Stimulated activated naive CD8-positive, alpha-beta T cell treated with anti-CD3 and anti-CD28 coated beads, Interleukin-15, Interleukin-2, amounts not matched to agents 100 U/mL and 50 U/mL, for 24 hours (primary cell): ENCODE measurements at regions not wholly inside any gene's neighbourhood (a gene's known extent, or its start where the extent isn't known, plus 50 kb on each side); places are given as distances from the start of the nearest gene placed in this dataset.
"Not testable (repeated sequence)": the region's sequence is repeated elsewhere in the genome, so short reads cannot be mapped to it uniquely, and the experiment has no call there.

ENCODE experiments used
- ATAC-seq: fragments of 150-1000 bp; cut with Tn5 transposase; one replicate; pipeline ENCODE4 v1.10.0; 2021
- DNase-seq: peaks from one replicate; pipeline ENCODE4 v3.0.0; 2021

GRCh38 chr12:28987538-28988324, 161.3 kb upstream of the FAR2 start:
- no peak for DNase-seq
- ATAC-seq, result no peak

GRCh38 chr12:28988325-28988704, 160.8 kb upstream of the FAR2 start:
- DNase-seq (no peak), ATAC-seq (no peak)

GRCh38 chr12:28991626-28992025, 157.5 kb upstream of the FAR2 start:
- ATAC-seq, result no peak
- DNase-seq, result no peak

GRCh38 chr12:28993720-28994119, 155.4 kb upstream of the FAR2 start:
- no peak for DNase-seq
- ATAC-seq, result no peak

GRCh38 chr12:28994179-28994715, 154.8 kb upstream of the FAR2 start:
- DNase-seq (no peak), ATAC-seq (no peak)

- no peak for ATAC-seq
- no peak for DNase-seq
Measured at GRCh38 chr12:28996688-28997087, 152.4 kb upstream of the FAR2 start.

GRCh38 chr12:28998662-28999120, 150.4 kb upstream of the FAR2 start:
- ATAC-seq (no peak), DNase-seq (no peak)

- DNase-seq, result no peak
Measured at GRCh38 chr12:29004066-29004935, 144.8 kb upstream of the FAR2 start.

GRCh38 chr12:29004936-29005304, 144.2 kb upstream of the FAR2 start:
- ATAC-seq (no peak), DNase-seq (no peak)

More at GRCh38 chr12:29004066-29004935, 144.8 kb upstream of the FAR2 start:
- ATAC-seq, result no peak

GRCh38 chr12:29008786-29009185, 140.3 kb upstream of the FAR2 start:
- DNase-seq, result no peak
- ATAC-seq, result no peak

- DNase-seq, result no peak
- no peak for ATAC-seq
Measured at GRCh38 chr12:29012673-29013072, 136.4 kb upstream of the FAR2 start.

GRCh38 chr12:29017532-29017931, 131.5 kb upstream of the FAR2 start:
- not testable (repeated sequence) for DNase-seq, ATAC-seq

GRCh38 chr12:29023436-29024076, 125.5 kb upstream of the FAR2 start:
- DNase-seq (no peak), ATAC-seq (no peak)

GRCh38 chr12:29024117-29024516, 125.0 kb upstream of the FAR2 start:
- no peak for DNase-seq
- no peak for ATAC-seq

- no peak for ATAC-seq
- DNase-seq, result no peak
Measured at GRCh38 chr12:29025937-29026336, 123.1 kb upstream of the FAR2 start.

GRCh38 chr12:29026419-29026818, 122.7 kb upstream of the FAR2 start:
- no peak for DNase-seq
- peak; percentile 28 for ATAC-seq

GRCh38 chr12:29029484-29029883, 119.6 kb upstream of the FAR2 start:
- ATAC-seq, DNase-seq: not testable (repeated sequence)

- DNase-seq (no peak), ATAC-seq (no peak)
Measured at GRCh38 chr12:29030006-29030405, 119.1 kb upstream of the FAR2 start.

- ATAC-seq (no peak), DNase-seq (no peak)
Measured at GRCh38 chr12:29032446-29032845, 116.6 kb upstream of the FAR2 start.

GRCh38 chr12:29033519-29033918, 115.6 kb upstream of the FAR2 start:
- no peak for ATAC-seq
- DNase-seq, result no peak

- ATAC-seq, result no peak
- DNase-seq, result no peak
Measured at GRCh38 chr12:29035112-29035511, 114.0 kb upstream of the FAR2 start.

GRCh38 chr12:29039013-29039412, 110.1 kb upstream of the FAR2 start:
- DNase-seq, result no peak
- no peak for ATAC-seq

- ATAC-seq (no peak), DNase-seq (no peak)
Measured at GRCh38 chr12:29041621-29042020, 107.5 kb upstream of the FAR2 start.
